ENCODE measurements at regions not wholly inside any gene's neighbourhood (a gene's known extent, or its start where the extent isn't known, plus 50 kb on each side); places are given as distances from the start of the nearest gene placed in this dataset.

DNA sequence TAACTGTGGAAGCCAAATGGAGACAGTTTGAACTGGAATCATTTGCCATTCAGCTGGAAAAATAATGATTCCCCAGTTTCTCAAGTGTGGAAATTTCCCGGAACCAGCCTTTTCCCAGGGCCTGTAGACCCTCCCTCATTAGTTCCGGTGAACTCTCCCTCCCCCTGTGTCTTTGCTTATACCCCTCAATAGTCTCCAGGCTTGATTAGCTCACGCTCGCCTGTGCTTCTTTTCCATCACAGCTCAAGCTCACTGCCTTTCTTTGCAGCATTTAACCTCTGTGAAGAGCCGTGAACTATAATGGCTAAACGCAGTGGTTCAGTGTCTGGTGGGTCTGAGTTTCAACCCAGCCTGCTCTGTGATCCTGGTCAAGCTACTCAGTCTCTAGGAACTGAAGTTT is 690.8 kb downstream of the INHBA start:
- Histone ChIP-seq H3K27ac (ENCODE audit: low read length) (no peak overlapping the region), H3K36me3 (ENCODE audit: insufficient read depth, low read depth, low read length) (no peaks in the 10 kb centered on the region), H3K27me3 (ENCODE audit: insufficient read depth, low read length) (no peaks in the 10 kb centered on the region), H3K4me1 (ENCODE audit: insufficient read depth, low read length) (no peaks in the 10 kb centered on the region), H3K9me3 (ENCODE audit: insufficient read depth, low read depth, low read length) (no peaks in the 10 kb centered on the region), H3K9ac (ENCODE audit: low read depth, low read length) (no peak overlapping the region), H3K4me3 (ENCODE audit: low read length) (no peak overlapping the region)

DNA sequence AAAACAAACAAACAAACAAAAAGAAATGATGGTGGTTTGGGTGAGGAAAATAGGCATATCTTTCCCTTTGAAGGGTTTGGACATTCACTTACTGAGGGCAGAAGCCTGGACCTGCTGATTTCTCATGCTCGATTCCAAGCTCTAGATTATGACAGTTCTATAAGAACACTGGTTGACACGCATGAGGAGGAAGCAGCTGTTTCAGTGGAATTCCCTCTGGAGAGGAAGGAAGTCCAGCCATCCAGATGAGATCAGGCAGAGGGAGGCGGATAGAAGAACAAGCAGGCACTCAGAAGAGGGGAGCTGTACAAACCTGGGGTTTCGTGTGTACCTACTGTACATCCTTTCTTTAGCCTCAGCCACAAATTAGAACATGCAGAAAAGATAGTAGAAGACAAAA is 691.9 kb downstream of the INHBA start:
- Histone ChIP-seq H3K27ac (ENCODE audit: low read length) (no peak overlapping the region), H3K36me3 (ENCODE audit: insufficient read depth, low read depth, low read length) (no peaks in the 10 kb centered on the region), H3K27me3 (ENCODE audit: insufficient read depth, low read length) (no peaks in the 10 kb centered on the region), H3K4me1 (ENCODE audit: insufficient read depth, low read length) (no peaks in the 10 kb centered on the region), H3K4me3 (ENCODE audit: low read length) (no peak overlapping the region), H3K9me3 (ENCODE audit: insufficient read depth, low read depth, low read length) (no peaks in the 10 kb centered on the region), H3K9ac (ENCODE audit: low read depth, low read length) (no peak overlapping the region)

DNA sequence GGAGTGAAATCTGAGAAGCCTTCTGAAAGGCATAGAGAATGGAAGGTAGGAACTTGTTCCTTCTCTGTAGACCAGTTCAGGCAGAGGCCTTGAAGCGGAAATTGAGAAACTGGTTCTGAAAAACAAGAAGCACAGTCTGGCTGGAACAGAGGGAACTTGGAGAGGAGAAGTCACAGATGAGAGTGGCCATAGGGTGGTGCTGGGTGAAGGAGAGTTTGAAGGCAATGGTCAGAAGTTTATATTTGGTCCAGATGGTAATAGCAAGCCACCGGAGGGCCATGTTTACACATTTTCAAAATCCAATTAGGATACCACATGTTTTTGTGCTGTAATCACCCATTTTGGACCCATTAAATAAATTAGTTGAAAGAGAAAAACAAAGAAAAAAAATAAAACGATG is 692.5 kb downstream of the INHBA start:
- Histone ChIP-seq H3K27ac (ENCODE audit: low read length) (no peak overlapping the region), H3K27me3 (ENCODE audit: insufficient read depth, low read length) (no peaks in the 10 kb centered on the region)

DNA sequence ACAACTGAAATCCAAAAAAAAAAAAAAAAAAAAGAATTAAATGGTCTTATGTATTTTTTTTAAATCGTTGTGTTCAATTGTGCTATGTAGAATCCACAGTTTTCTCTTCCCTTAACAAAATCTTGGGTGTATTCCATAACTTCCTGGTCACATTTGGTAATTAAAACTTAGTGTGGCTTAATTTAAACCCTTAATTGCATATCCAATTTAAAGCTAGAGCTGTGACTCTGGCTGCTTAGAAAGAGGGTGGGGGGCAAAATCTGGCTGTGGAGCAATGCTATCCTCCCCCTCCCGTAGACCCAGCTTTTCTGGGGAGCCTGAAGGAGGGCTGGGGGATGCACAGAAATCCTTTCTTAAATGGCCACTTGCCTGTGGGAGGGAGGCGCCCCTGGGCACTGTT is 695.1 kb downstream of the INHBA start:
- H3K36me3 ChIP-seq (ENCODE audit: insufficient read depth, low read depth, low read length) = no peaks in the 10 kb centered on the region
- no peak overlapping the region for H3K27ac ChIP-seq (ENCODE audit: low read length)
- H3K27me3 ChIP-seq (ENCODE audit: insufficient read depth, low read length) = no peaks in the 10 kb centered on the region
- H3K4me3 ChIP-seq (ENCODE audit: low read length) = no peak overlapping the region
- H3K4me1 ChIP-seq (ENCODE audit: insufficient read depth, low read length) = peaks cover 8% of the 10 kb centered on the region; the same call in 1 of the 2 replicates
- H3K9me3 ChIP-seq (ENCODE audit: insufficient read depth, low read depth, low read length) = no peaks in the 10 kb centered on the region
- no peak overlapping the region for H3K9ac ChIP-seq (ENCODE audit: low read depth, low read length)

More for the DNA sequence above, 692.5 kb downstream of the INHBA start:
- Histone ChIP-seq H3K9ac (ENCODE audit: low read depth, low read length) (no peak overlapping the region), H3K4me3 (ENCODE audit: low read length) (no peak overlapping the region), H3K9me3 (ENCODE audit: insufficient read depth, low read depth, low read length) (no peaks in the 10 kb centered on the region), H3K4me1 (ENCODE audit: insufficient read depth, low read length) (no peaks in the 10 kb centered on the region), H3K36me3 (ENCODE audit: insufficient read depth, low read depth, low read length) (no peaks in the 10 kb centered on the region)

DNA sequence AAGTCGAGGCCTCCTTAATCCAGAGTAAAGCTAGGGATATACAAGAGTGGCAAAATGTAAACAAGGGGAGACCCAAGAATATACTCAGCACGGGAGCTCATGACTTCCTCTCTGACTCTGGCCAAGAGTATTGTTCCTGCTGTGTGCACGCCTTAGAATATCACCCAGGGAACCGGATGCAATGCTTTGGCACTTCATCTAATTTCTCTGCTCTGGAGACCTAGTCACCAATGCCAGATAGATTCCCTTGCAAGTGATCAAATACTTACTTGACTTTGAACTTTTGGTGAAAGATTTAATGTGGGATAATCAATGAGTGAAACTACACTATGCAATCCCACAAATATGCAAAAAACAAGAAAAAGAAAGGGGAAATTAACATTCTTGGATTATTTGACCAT is 695.5 kb downstream of the INHBA start:
- Histone ChIP-seq H3K36me3 (ENCODE audit: insufficient read depth, low read depth, low read length) (no peaks in the 10 kb centered on the region), H3K27me3 (ENCODE audit: insufficient read depth, low read length) (no peaks in the 10 kb centered on the region), H3K4me3 (ENCODE audit: low read length) (no peak overlapping the region), H3K4me1 (ENCODE audit: insufficient read depth, low read length) (peaks cover 8% of the 10 kb centered on the region; the same call in 1 of the 2 replicates), H3K27ac (ENCODE audit: low read length) (no peak overlapping the region), H3K9me3 (ENCODE audit: insufficient read depth, low read depth, low read length) (no peaks in the 10 kb centered on the region), H3K9ac (ENCODE audit: low read depth, low read length) (no peak overlapping the region)

DNA sequence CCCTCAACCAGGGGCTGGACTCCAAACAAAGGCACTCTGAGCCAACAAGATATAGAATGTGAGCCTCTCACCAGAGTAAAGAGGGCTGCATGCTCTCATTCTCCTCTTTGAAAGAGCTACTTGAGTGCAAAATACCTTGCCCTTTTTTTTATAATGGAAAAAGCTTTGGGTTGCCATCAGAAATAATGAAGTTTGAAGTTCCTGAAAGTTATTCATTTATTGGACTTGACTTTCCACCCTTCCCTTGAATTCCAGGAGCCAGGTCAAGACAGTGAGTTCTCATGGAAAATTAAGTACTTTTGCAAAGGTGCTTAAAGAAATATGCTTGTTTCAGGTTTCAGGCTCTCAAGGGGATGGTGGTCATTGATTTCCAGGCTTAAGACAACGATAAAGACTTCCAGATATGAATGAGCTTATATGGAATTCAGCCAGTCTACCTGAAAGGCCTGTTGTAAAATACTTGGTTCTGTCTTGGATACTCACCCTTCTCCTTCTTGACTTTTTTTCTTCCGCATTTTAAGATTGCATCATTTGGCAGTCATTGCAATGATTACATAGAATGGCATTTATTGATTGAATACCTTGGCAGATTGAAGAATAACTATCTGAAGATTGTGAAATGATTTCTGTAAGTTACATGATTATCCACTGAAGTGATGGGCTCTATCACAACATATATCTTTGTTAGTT is 696.4 kb downstream of the INHBA start:
- H3K4me3 ChIP-seq (ENCODE audit: low read length) = no peak overlapping the region
- H3K9ac ChIP-seq (ENCODE audit: low read depth, low read length) = no peak overlapping the region

DNA sequence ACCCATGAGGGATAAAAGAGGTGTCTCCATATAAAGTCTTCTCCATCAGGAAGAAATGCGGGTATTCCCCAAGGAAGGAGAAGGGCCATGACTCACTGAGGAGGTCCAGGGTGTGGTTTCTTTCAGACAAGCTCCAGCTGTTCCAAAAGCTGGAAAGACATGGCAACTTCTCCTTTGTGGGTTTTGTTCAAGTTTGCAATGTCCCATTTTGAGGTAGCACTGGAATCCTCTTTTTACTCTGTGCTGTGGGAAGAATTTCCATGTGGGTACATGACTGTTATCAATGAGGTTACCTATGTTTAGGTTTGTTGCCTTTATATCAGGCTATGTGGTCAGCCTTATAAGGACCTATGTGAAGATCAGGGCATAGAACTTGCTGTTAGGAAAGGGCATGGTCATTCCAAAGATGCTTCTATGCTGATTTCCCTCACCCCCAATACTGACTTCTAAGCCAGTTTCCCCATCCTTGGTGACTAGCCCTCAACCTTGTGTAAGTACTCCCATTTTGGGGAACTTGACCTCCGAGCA is 697.5 kb downstream of the INHBA start:
- Histone ChIP-seq H3K9me3 (ENCODE audit: insufficient read depth, low read depth, low read length) (no peaks in the 10 kb centered on the region), H3K27me3 (ENCODE audit: insufficient read depth, low read length) (no peaks in the 10 kb centered on the region), H3K4me3 (ENCODE audit: low read length) (no peak overlapping the region), H3K36me3 (ENCODE audit: insufficient read depth, low read depth, low read length) (no peaks in the 10 kb centered on the region), H3K27ac (ENCODE audit: low read length) (no peak overlapping the region), H3K4me1 (ENCODE audit: insufficient read depth, low read length) (peaks cover 8% of the 10 kb centered on the region; the same call in 1 of the 2 replicates), H3K9ac (ENCODE audit: low read depth, low read length) (no peak overlapping the region)

More for the DNA sequence above, 696.4 kb downstream of the INHBA start:
- no peaks in the 10 kb centered on the region for H3K9me3 ChIP-seq (ENCODE audit: insufficient read depth, low read depth, low read length)
- H3K27me3 ChIP-seq (ENCODE audit: insufficient read depth, low read length) = no peaks in the 10 kb centered on the region
- no peak overlapping the region for H3K27ac ChIP-seq (ENCODE audit: low read length)
- no peaks in the 10 kb centered on the region for H3K36me3 ChIP-seq (ENCODE audit: insufficient read depth, low read depth, low read length)
- H3K4me1 ChIP-seq (ENCODE audit: insufficient read depth, low read length) = peaks cover 8% of the 10 kb centered on the region; the same call in 1 of the 2 replicates

DNA sequence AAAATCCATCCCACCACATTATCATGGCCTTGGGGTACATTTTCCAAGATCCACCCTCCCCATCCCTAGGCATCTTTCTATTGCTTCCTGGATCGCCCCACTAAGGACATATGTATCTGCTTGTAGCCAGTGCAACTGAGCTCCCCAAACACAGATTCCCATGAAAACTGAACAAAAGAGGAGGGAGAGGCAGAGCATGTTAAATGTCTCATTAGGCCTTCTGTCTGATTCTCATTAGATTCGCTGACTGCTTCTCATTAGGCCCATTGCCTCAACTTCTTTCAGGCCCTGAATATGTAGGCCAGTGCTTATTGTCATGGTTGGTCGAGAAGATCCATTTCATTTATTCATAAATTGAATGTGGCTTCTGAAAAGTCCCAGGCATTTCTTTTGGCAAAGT is 698.9 kb downstream of the INHBA start:
- H3K36me3 ChIP-seq (ENCODE audit: insufficient read depth, low read depth, low read length) = no peaks in the 10 kb centered on the region
- peaks cover 8% of the 10 kb centered on the region; the same call in 1 of the 2 replicates for H3K4me1 ChIP-seq (ENCODE audit: insufficient read depth, low read length)
- H3K27ac ChIP-seq (ENCODE audit: low read length) = no peak overlapping the region
- H3K9ac ChIP-seq (ENCODE audit: low read depth, low read length) = no peak overlapping the region
- H3K9me3 ChIP-seq (ENCODE audit: insufficient read depth, low read depth, low read length) = no peaks in the 10 kb centered on the region
- H3K27me3 ChIP-seq (ENCODE audit: insufficient read depth, low read length) = no peaks in the 10 kb centered on the region
- no peak overlapping the region for H3K4me3 ChIP-seq (ENCODE audit: low read length)

DNA sequence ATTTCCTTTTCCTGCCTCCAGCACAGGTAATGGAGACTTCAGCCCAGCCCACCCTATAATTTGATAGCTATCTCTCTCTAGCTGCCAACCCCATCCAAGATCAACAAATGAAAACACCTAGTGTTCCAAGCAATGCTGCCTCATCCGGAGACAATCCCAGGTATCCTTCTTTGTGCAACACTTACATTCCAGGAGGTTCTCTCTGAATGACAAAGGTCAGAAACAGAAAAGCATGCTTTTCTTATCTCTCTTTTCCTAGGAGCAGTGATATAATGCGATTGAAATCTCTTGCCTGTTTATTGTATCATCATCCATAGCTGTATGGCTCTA is 699.3 kb downstream of the INHBA start:
- Histone ChIP-seq H3K4me3 (ENCODE audit: low read length) (no peak overlapping the region), H3K27me3 (ENCODE audit: insufficient read depth, low read length) (no peaks in the 10 kb centered on the region), H3K36me3 (ENCODE audit: insufficient read depth, low read depth, low read length) (no peaks in the 10 kb centered on the region), H3K27ac (ENCODE audit: low read length) (no peak overlapping the region), H3K9me3 (ENCODE audit: insufficient read depth, low read depth, low read length) (no peaks in the 10 kb centered on the region), H3K9ac (ENCODE audit: low read depth, low read length) (no peak overlapping the region), H3K4me1 (ENCODE audit: insufficient read depth, low read length) (peaks cover 8% of the 10 kb centered on the region; the same call in 1 of the 2 replicates)

DNA sequence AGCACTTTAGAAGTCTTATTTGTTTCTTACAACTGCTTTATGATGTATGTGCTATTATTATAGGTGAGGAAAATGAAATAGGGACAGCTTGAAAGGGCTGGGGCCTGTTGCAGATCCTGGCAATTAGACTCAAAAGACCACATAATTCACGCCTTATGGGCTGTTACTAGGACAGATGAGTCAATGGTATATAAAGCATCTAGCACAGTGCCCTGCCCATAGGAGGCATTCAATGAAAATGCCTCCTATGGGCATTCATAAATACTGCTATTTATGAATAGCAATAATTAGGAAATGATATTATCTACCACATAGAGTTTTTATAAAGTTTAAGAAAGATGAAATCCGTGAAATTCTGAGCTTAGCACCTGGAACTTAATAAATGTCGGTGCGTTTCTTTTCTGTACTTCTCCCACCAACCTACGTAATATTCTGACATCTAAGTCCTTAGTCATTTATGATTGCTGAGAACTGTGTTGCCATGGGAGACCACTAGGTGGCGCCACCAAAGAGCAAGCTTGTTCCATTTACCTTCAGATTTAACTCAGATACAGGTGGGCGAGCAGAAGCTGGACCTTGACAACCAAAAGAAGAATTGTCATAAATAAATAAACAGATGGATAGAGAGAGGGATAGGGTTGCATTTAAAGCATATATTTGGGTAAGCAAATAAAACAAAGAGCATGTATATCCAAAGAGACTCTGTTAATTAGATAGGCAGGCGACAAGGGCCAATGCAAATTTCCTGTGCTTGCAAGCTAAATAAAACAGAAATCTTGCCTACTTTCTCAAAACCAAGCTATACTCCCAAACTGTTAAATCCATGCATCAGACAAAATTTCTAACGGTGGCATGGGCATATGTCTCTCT is 699.9 kb downstream of the INHBA start:
- no peaks in the 10 kb centered on the region for H3K27me3 ChIP-seq (ENCODE audit: insufficient read depth, low read length)
- no peak overlapping the region for H3K4me3 ChIP-seq (ENCODE audit: low read length)
- no peak overlapping the region for H3K9ac ChIP-seq (ENCODE audit: low read depth, low read length)
- peaks cover 8% of the 10 kb centered on the region; the same call in 1 of the 2 replicates for H3K4me1 ChIP-seq (ENCODE audit: insufficient read depth, low read length)
- no peaks in the 10 kb centered on the region for H3K9me3 ChIP-seq (ENCODE audit: insufficient read depth, low read depth, low read length)
- H3K27ac ChIP-seq (ENCODE audit: low read length) = no peak overlapping the region
- H3K36me3 ChIP-seq (ENCODE audit: insufficient read depth, low read depth, low read length) = no peaks in the 10 kb centered on the region

DNA sequence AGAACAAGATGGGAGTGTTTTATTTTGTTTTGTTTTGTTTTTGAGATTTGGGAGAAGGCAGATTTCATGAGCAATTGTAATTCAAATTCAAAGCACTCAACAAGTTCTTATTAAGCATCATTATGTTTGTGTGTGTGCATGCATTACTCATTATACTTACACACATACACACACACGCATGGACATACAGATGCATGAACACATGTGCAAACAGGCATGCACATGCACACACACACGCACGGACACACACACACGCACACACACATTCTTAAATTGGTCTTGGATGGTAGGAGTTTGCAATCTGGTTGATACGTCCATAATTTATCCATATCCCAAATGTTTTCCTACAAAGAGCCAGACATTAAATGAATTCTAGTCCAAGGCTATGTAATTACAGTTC is 702.8 kb downstream of the INHBA start:
- Histone ChIP-seq H3K27ac (ENCODE audit: low read length) (no peak overlapping the region), H3K36me3 (ENCODE audit: insufficient read depth, low read depth, low read length) (no peaks in the 10 kb centered on the region)

DNA sequence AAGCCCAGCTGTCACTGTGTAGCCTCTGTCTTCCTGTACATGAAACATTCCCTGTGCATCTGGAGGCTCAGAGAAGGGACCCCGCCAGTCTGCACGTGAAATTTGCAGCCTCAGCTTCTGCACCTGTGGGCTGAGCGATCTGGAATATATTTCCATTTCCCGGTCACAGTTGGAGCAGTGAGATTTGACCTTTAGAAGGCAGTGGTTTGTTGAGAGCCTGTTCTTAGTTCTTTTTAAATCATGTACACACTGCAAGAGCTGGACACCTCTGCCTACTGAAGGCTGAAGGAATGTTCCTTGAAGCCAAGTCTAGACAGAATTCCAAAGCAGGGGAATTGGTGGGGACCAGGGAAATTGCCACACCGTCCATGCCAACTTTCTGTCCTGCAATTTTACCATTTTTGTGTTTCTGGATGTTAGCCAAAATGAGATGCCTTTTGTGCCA is 706.6 kb downstream of the INHBA start:
- H3K4me3 ChIP-seq (ENCODE audit: low read length) = no peak overlapping the region
- no peaks in the 10 kb centered on the region for H3K27me3 ChIP-seq (ENCODE audit: insufficient read depth, low read length)
- H3K4me1 ChIP-seq (ENCODE audit: insufficient read depth, low read length) = no peaks in the 10 kb centered on the region

More for the DNA sequence above, 702.8 kb downstream of the INHBA start:
- H3K4me3 ChIP-seq (ENCODE audit: low read length) = no peak overlapping the region
- no peaks in the 10 kb centered on the region for H3K9me3 ChIP-seq (ENCODE audit: insufficient read depth, low read depth, low read length)
- H3K4me1 ChIP-seq (ENCODE audit: insufficient read depth, low read length) = peaks cover 8% of the 10 kb centered on the region; the same call in 1 of the 2 replicates
- H3K9ac ChIP-seq (ENCODE audit: low read depth, low read length) = no peak overlapping the region
- no peaks in the 10 kb centered on the region for H3K27me3 ChIP-seq (ENCODE audit: insufficient read depth, low read length)

More for the DNA sequence above, 706.6 kb downstream of the INHBA start:
- Histone ChIP-seq H3K36me3 (ENCODE audit: insufficient read depth, low read depth, low read length) (no peaks in the 10 kb centered on the region), H3K9ac (ENCODE audit: low read depth, low read length) (no peak overlapping the region), H3K27ac (ENCODE audit: low read length) (no peak overlapping the region), H3K9me3 (ENCODE audit: insufficient read depth, low read depth, low read length) (no peaks in the 10 kb centered on the region)

All from iPS-20b (cell line).